Kidney (tissue), 13 donors: ENCODE measurements at regions not wholly inside any gene's neighbourhood (a gene's known extent, or its start where the extent isn't known, plus 50 kb on each side); places are given as distances from the start of the nearest gene placed in this dataset.

Experiments used
- DNase-seq, 5 donors: peaks; one replicate each; pipeline ENCODE4 v3.0.0-alpha.2; 2013 to 2020
- FAIRE-seq: peaks from 2 replicates; lab custom pipeline; 2012; peaks lifted over from hg19 to GRCh38; lab: Jason Lieb, UNC
- H3K27ac ChIP-seq, 2 donors: one replicate each; pipeline ENCODE4 v1.7.0; 2013; ENCODE audit warnings: low read depth in 2 of 2, low read length in 2 of 2, inconsistent platforms in 1 of 2
- H3K27me3 ChIP-seq: one replicate; pipeline ENCODE4 v1.7.1; 2013; ENCODE audit warnings: low read length, inconsistent platforms; ENCODE audit not compliant: control insufficient read depth, insufficient read depth
- H3K36me3 ChIP-seq, 3 donors: one replicate each; pipeline versions ENCODE4 v1.7.0 to v1.7.1; 2013; ENCODE audit warnings: low read length in 3 of 3, control low read depth in 1 of 3, inconsistent platforms in 1 of 3; ENCODE audit not compliant: insufficient read depth in 3 of 3, control insufficient read depth in 2 of 3
- H3K4me1 ChIP-seq, 3 donors: one replicate each; pipeline versions ENCODE4 v1.7.0 to v1.7.1; 2013; ENCODE audit warnings: low read length in 3 of 3, inconsistent platforms in 1 of 3, low read depth in 1 of 3; ENCODE audit not compliant: control insufficient read depth in 2 of 3, insufficient read depth in 2 of 3
- H3K4me3 ChIP-seq, 3 donors: one replicate each; pipeline versions ENCODE4 v1.7.0 to v1.8.1; 2013; ENCODE audit warnings: low read length in 3 of 3, control low read depth in 1 of 3, inconsistent platforms in 1 of 3
- H3K9ac ChIP-seq, 3 donors: one replicate each; pipeline versions ENCODE4 v1.7.0 to v1.7.1; 2013; ENCODE audit warnings: low read length in 3 of 3, control low read depth in 1 of 3, inconsistent platforms in 1 of 3
- H3K9me3 ChIP-seq, 3 donors: one replicate each; pipeline versions ENCODE4 v1.7.0 to v1.7.1; 2013; ENCODE audit warnings: low read length in 3 of 3, control low read depth in 1 of 3, inconsistent platforms in 1 of 3; ENCODE audit not compliant: control insufficient read depth in 2 of 3, insufficient read depth in 1 of 3
- intact Hi-C: fragments of 100-400 bp; cut with DNase I; formaldehyde crosslinking; loops from one replicate; pipeline ENCODE4 v1.11.1; 2022
- TF ChIP-seq, protein P1 (sequence below): IDR thresholded peaks from 3 replicates; pipeline ENCODE4 v1.5.1; 2012; ENCODE audit warnings: mild to moderate bottlenecking, moderate library complexity, borderline replicate concordance; ENCODE audit not compliant: insufficient read depth; ENCODE audit errors: extremely low read depth
- donor health status: control.
- donor health status: control.
- donor health status: control.
- donor health status: control.
- donor health status: control.
- donor health status: DM: yes; HTN: yes; CAD: no.
- donor health status: Normal renal cell carcinoma (clear cell type).

DNA sequence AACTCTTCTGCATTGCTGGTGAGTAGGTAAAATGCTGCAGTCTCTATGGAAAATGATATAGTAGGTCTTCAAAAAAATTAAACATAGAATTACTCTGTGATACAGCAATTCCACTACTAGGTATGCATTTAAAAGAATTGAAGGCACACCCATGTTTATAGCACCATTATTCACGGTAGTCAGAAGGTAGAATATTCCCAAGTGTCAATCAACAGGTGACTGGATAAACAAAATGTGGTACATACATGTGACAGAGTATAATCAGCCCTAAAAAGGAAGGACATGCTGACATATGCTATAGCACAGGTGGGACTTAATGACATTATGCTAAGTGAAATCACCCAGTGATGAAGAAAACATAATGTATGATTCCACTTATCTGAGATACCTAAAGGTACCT lies 123.3 kb downstream of the CCER1 start:
- TF ChIP-seq, protein P1, sequence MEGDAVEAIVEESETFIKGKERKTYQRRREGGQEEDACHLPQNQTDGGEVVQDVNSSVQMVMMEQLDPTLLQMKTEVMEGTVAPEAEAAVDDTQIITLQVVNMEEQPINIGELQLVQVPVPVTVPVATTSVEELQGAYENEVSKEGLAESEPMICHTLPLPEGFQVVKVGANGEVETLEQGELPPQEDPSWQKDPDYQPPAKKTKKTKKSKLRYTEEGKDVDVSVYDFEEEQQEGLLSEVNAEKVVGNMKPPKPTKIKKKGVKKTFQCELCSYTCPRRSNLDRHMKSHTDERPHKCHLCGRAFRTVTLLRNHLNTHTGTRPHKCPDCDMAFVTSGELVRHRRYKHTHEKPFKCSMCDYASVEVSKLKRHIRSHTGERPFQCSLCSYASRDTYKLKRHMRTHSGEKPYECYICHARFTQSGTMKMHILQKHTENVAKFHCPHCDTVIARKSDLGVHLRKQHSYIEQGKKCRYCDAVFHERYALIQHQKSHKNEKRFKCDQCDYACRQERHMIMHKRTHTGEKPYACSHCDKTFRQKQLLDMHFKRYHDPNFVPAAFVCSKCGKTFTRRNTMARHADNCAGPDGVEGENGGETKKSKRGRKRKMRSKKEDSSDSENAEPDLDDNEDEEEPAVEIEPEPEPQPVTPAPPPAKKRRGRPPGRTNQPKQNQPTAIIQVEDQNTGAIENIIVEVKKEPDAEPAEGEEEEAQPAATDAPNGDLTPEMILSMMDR = no peak
- Histone ChIP-seq H3K4me1 (no peaks in the 10 kb centered on the region), H3K9ac (no peak overlapping the region), H3K36me3 (no peaks in the 10 kb centered on the region), H3K9me3 (no peaks in the 10 kb centered on the region), H3K27me3 (no peaks in the 10 kb centered on the region), H3K27ac (no peak overlapping the region), H3K4me3 (no peak overlapping the region)
- intact Hi-C loops = no loop called here
- no peak for FAIRE-seq
- DNase-seq = no peak

DNA sequence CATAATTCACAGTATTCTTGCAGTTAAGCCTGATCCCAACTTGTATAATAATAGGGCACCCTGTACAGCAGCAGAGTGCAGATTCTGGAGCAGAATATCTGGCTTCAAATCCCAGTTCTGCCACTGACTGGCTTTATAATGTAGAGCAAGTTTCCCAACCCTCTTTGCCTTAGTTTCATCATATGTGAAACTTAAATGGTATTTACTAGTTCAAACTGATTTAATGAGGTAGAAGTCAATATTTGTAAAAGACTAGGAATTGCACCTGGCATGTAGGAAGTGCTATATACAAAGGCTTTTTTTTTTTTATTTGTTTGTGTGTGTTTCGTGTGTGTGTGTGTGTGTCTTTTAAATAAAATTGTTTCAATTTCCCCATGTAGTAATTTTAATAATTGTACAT lies 125.9 kb downstream of the CCER1 start:
- DNase-seq (no peak), FAIRE-seq (no peak)
- H3K27ac ChIP-seq = no peak overlapping the region
- no peaks in the 10 kb centered on the region for H3K4me1 ChIP-seq
- H3K27me3 ChIP-seq = no peaks in the 10 kb centered on the region
- intact Hi-C loops = no loop called here
- no peak overlapping the region for H3K9ac ChIP-seq
- H3K9me3 ChIP-seq = no peaks in the 10 kb centered on the region
- no peaks in the 10 kb centered on the region for H3K36me3 ChIP-seq
- H3K4me3 ChIP-seq = no peak overlapping the region
- TF ChIP-seq, protein P1 = no peak

DNA sequence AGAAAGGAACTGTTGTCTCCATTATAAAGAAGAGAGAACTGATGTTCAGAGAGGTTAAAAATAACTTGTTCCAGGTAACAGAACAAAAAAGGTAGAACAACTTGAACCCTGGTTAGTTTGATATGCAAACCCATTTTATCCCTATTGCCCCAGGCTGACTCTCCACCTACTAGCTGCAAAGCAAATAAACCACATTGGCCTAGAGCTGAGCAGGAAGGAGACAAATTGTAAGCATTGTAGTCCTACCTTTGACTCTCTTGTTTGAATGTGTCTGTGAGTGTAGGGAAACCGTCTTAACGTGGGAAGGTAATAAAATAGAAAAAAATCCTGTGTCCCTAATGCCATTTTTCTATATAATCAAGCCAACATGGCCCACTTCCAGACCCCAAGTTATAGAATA lies 126.4 kb downstream of the CCER1 start:
- Histone ChIP-seq H3K27ac (no peak overlapping the region), H3K36me3 (no peaks in the 10 kb centered on the region), H3K9ac (no peak overlapping the region), H3K27me3 (no peaks in the 10 kb centered on the region), H3K4me3 (no peak overlapping the region), H3K9me3 (no peaks in the 10 kb centered on the region), H3K4me1 (no peaks in the 10 kb centered on the region)
- TF ChIP-seq, protein P1 = no peak
- DNase-seq = no peak
- intact Hi-C loops = no loop called here
- no peak for FAIRE-seq

DNA sequence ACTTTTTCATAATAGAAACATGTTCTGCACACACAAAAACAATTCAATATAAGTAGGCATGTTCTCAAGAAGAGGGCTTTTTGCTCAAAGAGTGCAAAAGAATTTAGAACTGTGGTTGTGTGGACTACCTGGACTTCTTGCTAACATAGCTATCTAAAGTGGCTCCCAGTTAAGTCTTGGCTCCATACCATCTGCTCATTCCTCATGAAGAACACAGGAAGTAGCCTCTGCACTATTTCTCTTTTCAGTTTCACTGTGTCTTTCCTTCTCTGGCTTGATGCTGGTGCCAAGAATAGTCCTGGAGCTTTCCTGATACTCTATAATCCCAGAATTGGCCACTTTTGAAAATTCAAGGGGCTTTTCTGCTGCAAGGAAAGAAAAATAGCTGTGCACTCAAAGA lies 127.4 kb downstream of the CCER1 start:
- intact Hi-C loops = no loop called here
- no peak for FAIRE-seq
- no peaks in the 10 kb centered on the region for H3K36me3 ChIP-seq
- no peak for DNase-seq
- no peaks in the 10 kb centered on the region for H3K27me3 ChIP-seq
- H3K9me3 ChIP-seq = no peaks in the 10 kb centered on the region
- no peak overlapping the region for H3K27ac ChIP-seq
- H3K4me3 ChIP-seq = no peak overlapping the region
- TF ChIP-seq, protein P1 = no peak
- H3K9ac ChIP-seq = no peak overlapping the region
- no peaks in the 10 kb centered on the region for H3K4me1 ChIP-seq
